Fibroblast of lung (primary cell): ENCODE measurements at regions not wholly inside any gene's neighbourhood (a gene's known extent, or its start where the extent isn't known, plus 50 kb on each side); places are given as distances from the start of the nearest gene placed in this dataset.

Experiments used
- DNase-seq, 2 donors: peaks; one replicate each; pipeline versions ENCODE4 v3.0.0 to v3.0.0-alpha.2; 2010; ENCODE audit warnings: low read depth in 2 of 2
- H2AFZ ChIP-seq: 2 replicates; pipeline ENCODE4 v1.5.1; 2012; ENCODE audit warnings: low read length, control low read depth, inconsistent platforms
- H3K27ac ChIP-seq: 2 replicates; pipeline ENCODE4 v1.5.1; 2011; ENCODE audit warnings: low read length, control low read depth; ENCODE audit not compliant: insufficient read depth
- H3K27me3 ChIP-seq: 2 replicates; pipeline ENCODE4 v1.5.1; 2011; ENCODE audit warnings: mild to moderate bottlenecking, low read length; ENCODE audit not compliant: control insufficient read depth, insufficient read depth
- H3K36me3 ChIP-seq: 2 replicates; pipeline ENCODE4 v1.5.1; 2011; ENCODE audit warnings: low read length; ENCODE audit not compliant: control insufficient read depth, insufficient read depth
- H3K4me1 ChIP-seq: 2 replicates; pipeline ENCODE4 v1.5.1; 2011; ENCODE audit warnings: low read length; ENCODE audit not compliant: control insufficient read depth, insufficient read depth; ENCODE audit errors: extremely low read depth
- H3K4me2 ChIP-seq: 2 replicates; pipeline ENCODE4 v1.5.1; 2011; ENCODE audit warnings: low read length, control low read depth; ENCODE audit not compliant: insufficient read depth; ENCODE audit errors: extremely low read depth
- H3K4me3 ChIP-seq, 4 experiments: fragments of 200-600 bp in 1 of 4; sonication (generic) in 1 of 4; replicated peaks in 1 of 4; 2 replicates each; pipeline ENCODE4 v1.5.1; 2011 to 2016; ENCODE audit warnings: low read length in 4 of 4, low read depth in 3 of 4, mild to moderate bottlenecking in 3 of 4, control low read depth in 2 of 4, inconsistent platforms in 1 of 4, mixed read lengths in 1 of 4; ENCODE audit not compliant: insufficient read depth in 1 of 4; ENCODE audit errors: control extremely low read depth in 1 of 4
- H3K79me2 ChIP-seq: 2 replicates; pipeline ENCODE4 v1.5.1; 2012; ENCODE audit warnings: mild to moderate bottlenecking, low read length, inconsistent platforms; ENCODE audit not compliant: control insufficient read depth, insufficient read depth
- H3K9ac ChIP-seq: 2 replicates; pipeline ENCODE4 v1.5.1; 2011; ENCODE audit warnings: mild to moderate bottlenecking, low read length, control low read depth; ENCODE audit not compliant: insufficient read depth
- H3K9me3 ChIP-seq: 2 replicates; pipeline ENCODE4 v1.5.1; 2012; ENCODE audit warnings: low read depth, low read length; ENCODE audit not compliant: control insufficient read depth, insufficient read depth
- H4K20me1 ChIP-seq: 2 replicates; pipeline ENCODE4 v1.5.1; 2011; ENCODE audit warnings: low read length; ENCODE audit not compliant: control insufficient read depth, insufficient read depth; ENCODE audit errors: extremely low read depth
- EZH2 ChIP-seq: IDR thresholded peaks from 2 replicates; pipeline ENCODE4 v1.5.1; 2012; ENCODE audit warnings: low read length, control low read depth, mild to moderate bottlenecking; ENCODE audit errors: missing control alignments
- TF ChIP-seq, protein P1 (sequence below), 2 donors: IDR thresholded peaks in 1 of 2; conservative IDR thresholded peaks in 1 of 2; 1 replicate in 1 of 2; 2 replicates in 1 of 2; pipeline ENCODE4 v1.5.1; 2011 to 2012; ENCODE audit warnings: low read length in 2 of 2, control low read depth in 1 of 2, inconsistent platforms in 1 of 2, low read depth in 1 of 2, mild to moderate bottlenecking in 1 of 2

DNA sequence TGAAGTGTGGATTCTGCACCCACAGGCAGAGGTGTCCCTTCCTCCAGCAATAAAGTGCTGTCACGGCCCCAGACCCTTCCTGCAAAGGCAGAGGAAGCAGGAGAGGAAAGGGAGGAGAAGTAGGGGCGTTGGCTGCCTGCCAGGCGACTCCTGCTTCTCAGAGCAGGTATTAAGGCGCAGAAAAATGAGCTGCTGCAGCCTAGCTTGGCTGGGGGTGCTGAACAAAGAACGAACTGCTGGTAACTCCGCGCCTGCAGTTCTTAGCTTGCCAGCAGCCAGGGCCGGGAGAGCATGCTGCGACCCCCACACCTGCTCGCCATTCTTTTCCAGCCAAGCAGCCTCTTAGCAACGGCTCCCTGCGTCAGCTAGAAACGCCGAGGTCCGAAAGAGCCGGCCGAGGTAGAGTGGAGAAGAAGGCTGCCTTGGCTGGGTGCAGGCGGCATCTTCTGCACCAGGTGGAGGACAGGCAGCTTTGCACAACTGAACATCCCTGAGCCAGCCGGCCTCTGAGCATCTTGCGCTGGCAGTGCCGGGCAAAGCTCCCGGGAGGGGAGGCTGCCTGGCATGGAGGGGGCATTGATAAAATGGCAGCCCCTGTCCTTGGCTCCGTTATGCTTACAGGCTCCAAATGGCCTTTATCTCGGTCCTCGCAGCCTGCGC is 296.0 kb downstream of the MEX3B start:
- no peaks in the 10 kb centered on the region for H3K27me3 ChIP-seq
- no peak for TF ChIP-seq EZH2
- TF ChIP-seq, protein P1, sequence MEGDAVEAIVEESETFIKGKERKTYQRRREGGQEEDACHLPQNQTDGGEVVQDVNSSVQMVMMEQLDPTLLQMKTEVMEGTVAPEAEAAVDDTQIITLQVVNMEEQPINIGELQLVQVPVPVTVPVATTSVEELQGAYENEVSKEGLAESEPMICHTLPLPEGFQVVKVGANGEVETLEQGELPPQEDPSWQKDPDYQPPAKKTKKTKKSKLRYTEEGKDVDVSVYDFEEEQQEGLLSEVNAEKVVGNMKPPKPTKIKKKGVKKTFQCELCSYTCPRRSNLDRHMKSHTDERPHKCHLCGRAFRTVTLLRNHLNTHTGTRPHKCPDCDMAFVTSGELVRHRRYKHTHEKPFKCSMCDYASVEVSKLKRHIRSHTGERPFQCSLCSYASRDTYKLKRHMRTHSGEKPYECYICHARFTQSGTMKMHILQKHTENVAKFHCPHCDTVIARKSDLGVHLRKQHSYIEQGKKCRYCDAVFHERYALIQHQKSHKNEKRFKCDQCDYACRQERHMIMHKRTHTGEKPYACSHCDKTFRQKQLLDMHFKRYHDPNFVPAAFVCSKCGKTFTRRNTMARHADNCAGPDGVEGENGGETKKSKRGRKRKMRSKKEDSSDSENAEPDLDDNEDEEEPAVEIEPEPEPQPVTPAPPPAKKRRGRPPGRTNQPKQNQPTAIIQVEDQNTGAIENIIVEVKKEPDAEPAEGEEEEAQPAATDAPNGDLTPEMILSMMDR (conservative IDR thresholded peaks at IDR 0.05 in 1 of 2, IDR thresholded peaks at IDR 0.05 in 1 of 2; ENCODE audit: low read depth in 1 of 2, low read length in 2 of 2), result no peak
- no peaks in the 10 kb centered on the region for H3K4me1 ChIP-seq
- no peaks in the 10 kb centered on the region for H3K36me3 ChIP-seq
- no peak overlapping the region for H3K4me2 ChIP-seq
- H3K27ac ChIP-seq, result no peak overlapping the region
- no peak overlapping the region for H3K4me3 ChIP-seq
- no peak overlapping the region for H2AFZ ChIP-seq
- no peak for DNase-seq
- no peaks in the 10 kb centered on the region for H3K79me2 ChIP-seq
- no peak overlapping the region for H3K9ac ChIP-seq
- no peaks in the 10 kb centered on the region for H4K20me1 ChIP-seq
- no peaks in the 10 kb centered on the region for H3K9me3 ChIP-seq

GRCh38 chr15:81747482-81747881 is 298.3 kb downstream of the MEX3B start:
- Histone ChIP-seq H3K4me2 (no peak overlapping the region), H3K9me3 (no peaks in the 10 kb centered on the region), H3K27me3 (no peaks in the 10 kb centered on the region), H3K27ac (no peak overlapping the region), H3K79me2 (no peaks in the 10 kb centered on the region), H3K9ac (no peak overlapping the region), H4K20me1 (no peaks in the 10 kb centered on the region), H2AFZ (no peak overlapping the region), H3K4me1 (no peaks in the 10 kb centered on the region), H3K4me3 (no peak overlapping the region), H3K36me3 (no peaks in the 10 kb centered on the region)
- no peak for TF ChIP-seq EZH2
- TF ChIP-seq, protein P1 (conservative IDR thresholded peaks at IDR 0.05 in 1 of 2, IDR thresholded peaks at IDR 0.05 in 1 of 2; ENCODE audit: low read depth in 1 of 2, low read length in 2 of 2), result no peak
- no peak for DNase-seq

GRCh38 chr15:81747026-81747425 is 298.8 kb downstream of the MEX3B start:
- DNase-seq, result no peak
- H3K4me2 ChIP-seq, result no peak overlapping the region
- no peak overlapping the region for H3K4me3 ChIP-seq
- H3K9ac ChIP-seq, result no peak overlapping the region
- H3K27me3 ChIP-seq, result no peaks in the 10 kb centered on the region
- no peak overlapping the region for H3K27ac ChIP-seq
- H3K36me3 ChIP-seq, result no peaks in the 10 kb centered on the region
- no peaks in the 10 kb centered on the region for H3K4me1 ChIP-seq
- H3K9me3 ChIP-seq, result no peaks in the 10 kb centered on the region
- H3K79me2 ChIP-seq, result no peaks in the 10 kb centered on the region
- no peaks in the 10 kb centered on the region for H4K20me1 ChIP-seq
- H2AFZ ChIP-seq, result no peak overlapping the region
- no peak for TF ChIP-seq EZH2
- TF ChIP-seq, protein P1 (conservative IDR thresholded peaks at IDR 0.05 in 1 of 2, IDR thresholded peaks at IDR 0.05 in 1 of 2; ENCODE audit: low read depth in 1 of 2, low read length in 2 of 2), result no peak
